H7 (cell line): ENCODE measurements at regions not wholly inside any gene's neighbourhood (a gene's known extent, or its start where the extent isn't known, plus 50 kb on each side); places are given as distances from the start of the nearest gene placed in this dataset.
"Not testable (repeated sequence)": the region's sequence is repeated elsewhere in the genome, so short reads cannot be mapped to it uniquely, and the experiment has no call there.

Experiments
- DNase-seq: peaks from one replicate; pipeline ENCODE4 v3.0.0; 2012
- H3K27me3 ChIP-seq: 2 replicates; pipeline ENCODE4 v1.6.0; 2011; ENCODE audit warnings: mild to moderate bottlenecking, low read length; ENCODE audit not compliant: control insufficient read depth, insufficient read depth
- H3K36me3 ChIP-seq: replicated peaks from 2 replicates; pipeline ENCODE4 v1.5.1; 2011; ENCODE audit warnings: low read length; ENCODE audit not compliant: control insufficient read depth, insufficient read depth
- H3K4me3 ChIP-seq: 2 replicates; pipeline ENCODE4 v1.5.1; 2011; ENCODE audit warnings: low read depth, mild to moderate bottlenecking, control low read depth, low read length, moderate library complexity; ENCODE audit not compliant: insufficient read depth

GRCh38 chr4:49510238-49510637, 524.2 kb downstream of the CWH43 start:
- H3K27me3 ChIP-seq, H3K4me3 ChIP-seq, H3K36me3 ChIP-seq: not testable (repeated sequence)
- DNase-seq: peak; percentile 57

- not testable (repeated sequence) for H3K4me3 ChIP-seq, H3K27me3 ChIP-seq, DNase-seq, H3K36me3 ChIP-seq
Measured at GRCh38 chr4:49511353-49511752, 525.3 kb downstream of the CWH43 start.

- H3K27me3 ChIP-seq, H3K36me3 ChIP-seq, H3K4me3 ChIP-seq: not testable (repeated sequence)
- peak; percentile 27 for DNase-seq
Measured at GRCh38 chr4:49511881-49512491, 525.9 kb downstream of the CWH43 start.

- not testable (repeated sequence) for H3K36me3 ChIP-seq, H3K4me3 ChIP-seq, H3K27me3 ChIP-seq
- peak; percentile 26 for DNase-seq
Measured at GRCh38 chr4:49512641-49513545, 526.8 kb downstream of the CWH43 start.

- H3K4me3 ChIP-seq, DNase-seq, H3K27me3 ChIP-seq, H3K36me3 ChIP-seq: not testable (repeated sequence)
Measured at GRCh38 chr4:49513546-49514115, 527.6 kb downstream of the CWH43 start.

- not testable (repeated sequence) for H3K36me3 ChIP-seq, H3K4me3 ChIP-seq, DNase-seq, H3K27me3 ChIP-seq
Measured at GRCh38 chr4:49514171-49514699, 528.2 kb downstream of the CWH43 start.

GRCh38 chr4:49514841-49515240, 528.8 kb downstream of the CWH43 start:
- not testable (repeated sequence) for DNase-seq, H3K27me3 ChIP-seq, H3K36me3 ChIP-seq, H3K4me3 ChIP-seq

GRCh38 chr4:49515241-49515640, 529.2 kb downstream of the CWH43 start:
- peak; percentile 5 for DNase-seq
- not testable (repeated sequence) for H3K27me3 ChIP-seq, H3K36me3 ChIP-seq, H3K4me3 ChIP-seq

- peak; percentile 1 for DNase-seq
- H3K36me3 ChIP-seq, H3K27me3 ChIP-seq, H3K4me3 ChIP-seq: not testable (repeated sequence)
Measured at GRCh38 chr4:49516096-49516495, 530.0 kb downstream of the CWH43 start.

GRCh38 chr4:49516796-49517195, 530.7 kb downstream of the CWH43 start:
- Histone ChIP-seq H3K27me3 (no peaks in the 10 kb centered on the region), H3K4me3 (no peak overlapping the region), H3K36me3 (no peaks in the 10 kb centered on the region)
- DNase-seq: peak; percentile 0

- not testable (repeated sequence) for H3K36me3 ChIP-seq, H3K27me3 ChIP-seq, H3K4me3 ChIP-seq
- peak; percentile 0 for DNase-seq
Measured at GRCh38 chr4:49517485-49518205, 531.6 kb downstream of the CWH43 start.

GRCh38 chr4:49519150-49520035, 533.3 kb downstream of the CWH43 start:
- not testable (repeated sequence) for H3K4me3 ChIP-seq, H3K36me3 ChIP-seq, DNase-seq, H3K27me3 ChIP-seq

GRCh38 chr4:49523816-49524765, 538.0 kb downstream of the CWH43 start:
- not testable (repeated sequence) for H3K36me3 ChIP-seq, H3K4me3 ChIP-seq, H3K27me3 ChIP-seq
- DNase-seq: peak; percentile 3
